ENCODE measurements at regions not wholly inside any gene's neighbourhood (a gene's known extent, or its start where the extent isn't known, plus 50 kb on each side); places are given as distances from the start of the nearest gene placed in this dataset.

DNA sequence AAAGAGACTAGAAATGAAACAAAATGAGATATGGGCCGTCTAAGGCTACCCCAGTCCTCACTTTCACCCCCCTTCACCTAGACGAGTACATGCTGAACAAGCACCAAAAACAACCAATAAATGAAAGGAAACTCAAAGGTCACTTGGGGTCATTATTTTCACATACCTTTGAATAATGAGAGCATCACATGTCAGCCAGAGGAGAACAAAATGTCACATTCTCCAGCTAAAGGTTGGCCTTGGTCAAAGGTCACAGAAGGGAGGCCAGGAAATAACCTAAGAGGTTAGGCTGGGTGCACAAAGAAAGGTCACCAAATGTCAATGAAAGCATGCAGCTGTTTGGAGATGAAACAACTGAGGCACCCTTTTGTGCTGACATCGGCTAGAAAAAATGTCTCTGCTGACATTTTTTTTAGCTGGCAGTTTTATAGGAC is 288.7 kb upstream of the USP25 start (continued):
- peak; percentile 95 for TF ChIP-seq CREM (IDR thresholded peaks at IDR 0.05)
- TF ChIP-seq CREM (CRISPR knock-in tag; IDR thresholded peaks at IDR 0.05) = no peak
- TF ChIP-seq ZNF121 (CRISPR knock-in tag; IDR thresholded peaks at IDR 0.05) = no peak
- no peak for TF ChIP-seq ZNF570 (CRISPR knock-in tag; IDR thresholded peaks at IDR 0.05; ENCODE audit: borderline replicate concordance)
- TF ChIP-seq ZNF367 (CRISPR knock-in tag; IDR thresholded peaks at IDR 0.05; ENCODE audit: borderline replicate concordance) = no peak
- no peak for TF ChIP-seq RAD21 (CRISPR knock-in tag; IDR thresholded peaks at IDR 0.05)
- no peak; the same call in 1 of the 2 replicates for TF ChIP-seq ELF4 (CRISPR knock-in tag; IDR thresholded peaks at IDR 0.05; ENCODE audit: borderline replicate concordance)
- TF ChIP-seq, protein P1, sequence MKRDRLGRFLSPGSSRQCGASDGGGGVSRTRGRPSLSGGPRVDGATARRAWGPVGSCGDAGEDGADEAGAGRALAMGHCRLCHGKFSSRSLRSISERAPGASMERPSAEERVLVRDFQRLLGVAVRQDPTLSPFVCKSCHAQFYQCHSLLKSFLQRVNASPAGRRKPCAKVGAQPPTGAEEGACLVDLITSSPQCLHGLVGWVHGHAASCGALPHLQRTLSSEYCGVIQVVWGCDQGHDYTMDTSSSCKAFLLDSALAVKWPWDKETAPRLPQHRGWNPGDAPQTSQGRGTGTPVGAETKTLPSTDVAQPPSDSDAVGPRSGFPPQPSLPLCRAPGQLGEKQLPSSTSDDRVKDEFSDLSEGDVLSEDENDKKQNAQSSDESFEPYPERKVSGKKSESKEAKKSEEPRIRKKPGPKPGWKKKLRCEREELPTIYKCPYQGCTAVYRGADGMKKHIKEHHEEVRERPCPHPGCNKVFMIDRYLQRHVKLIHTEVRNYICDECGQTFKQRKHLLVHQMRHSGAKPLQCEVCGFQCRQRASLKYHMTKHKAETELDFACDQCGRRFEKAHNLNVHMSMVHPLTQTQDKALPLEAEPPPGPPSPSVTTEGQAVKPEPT (CRISPR knock-in tag; IDR thresholded peaks at IDR 0.05; ENCODE audit: low read depth) = no peak
- TF ChIP-seq, protein P2, sequence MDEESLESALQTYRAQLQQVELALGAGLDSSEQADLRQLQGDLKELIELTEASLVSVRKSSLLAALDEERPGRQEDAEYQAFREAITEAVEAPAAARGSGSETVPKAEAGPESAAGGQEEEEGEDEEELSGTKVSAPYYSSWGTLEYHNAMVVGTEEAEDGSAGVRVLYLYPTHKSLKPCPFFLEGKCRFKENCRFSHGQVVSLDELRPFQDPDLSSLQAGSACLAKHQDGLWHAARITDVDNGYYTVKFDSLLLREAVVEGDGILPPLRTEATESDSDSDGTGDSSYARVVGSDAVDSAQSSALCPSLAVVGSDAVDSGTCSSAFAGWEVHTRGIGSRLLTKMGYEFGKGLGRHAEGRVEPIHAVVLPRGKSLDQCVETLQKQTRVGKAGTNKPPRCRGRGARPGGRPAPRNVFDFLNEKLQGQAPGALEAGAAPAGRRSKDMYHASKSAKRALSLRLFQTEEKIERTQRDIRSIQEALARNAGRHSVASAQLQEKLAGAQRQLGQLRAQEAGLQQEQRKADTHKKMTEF (CRISPR knock-in tag; IDR thresholded peaks at IDR 0.05) = peak; percentile 92
- peak; percentile 67; the same call in 1 of the 2 replicates for TF ChIP-seq RELA (CRISPR knock-in tag; IDR thresholded peaks at IDR 0.05)
- TF ChIP-seq ZNF788 (CRISPR knock-in tag; IDR thresholded peaks at IDR 0.05; ENCODE audit: borderline replicate concordance) = peak; percentile 70; the same call in 1 of the 2 replicates
- peak; percentile 94 for TF ChIP-seq MEF2D (CRISPR knock-in tag; IDR thresholded peaks at IDR 0.05)
- TF ChIP-seq NR2C2 (CRISPR knock-in tag; IDR thresholded peaks at IDR 0.05; ENCODE audit: borderline replicate concordance) = peak; percentile 95
- TF ChIP-seq, protein P3, sequence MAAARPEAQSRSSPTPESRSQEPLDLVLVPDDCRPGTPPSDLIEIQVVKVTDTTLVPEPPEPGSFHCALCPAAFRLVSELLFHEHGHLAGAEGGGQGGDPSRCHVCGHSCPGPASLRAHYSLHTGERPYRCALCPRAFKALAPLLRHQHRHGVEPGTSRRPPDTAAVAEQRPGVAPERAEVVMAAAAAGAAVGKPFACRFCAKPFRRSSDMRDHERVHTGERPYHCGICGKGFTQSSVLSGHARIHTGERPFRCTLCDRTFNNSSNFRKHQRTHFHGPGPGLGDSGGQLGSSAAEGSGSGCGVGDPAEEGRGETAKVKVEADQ (CRISPR knock-in tag; IDR thresholded peaks at IDR 0.05; ENCODE audit: borderline replicate concordance) = no peak
- no peak for TF ChIP-seq ZNF354B (CRISPR knock-in tag; IDR thresholded peaks at IDR 0.05)
- TF ChIP-seq SAFB2 (CRISPR knock-in tag; IDR thresholded peaks at IDR 0.05; ENCODE audit: borderline replicate concordance, low read depth) = no peak
- TF ChIP-seq, protein P4, sequence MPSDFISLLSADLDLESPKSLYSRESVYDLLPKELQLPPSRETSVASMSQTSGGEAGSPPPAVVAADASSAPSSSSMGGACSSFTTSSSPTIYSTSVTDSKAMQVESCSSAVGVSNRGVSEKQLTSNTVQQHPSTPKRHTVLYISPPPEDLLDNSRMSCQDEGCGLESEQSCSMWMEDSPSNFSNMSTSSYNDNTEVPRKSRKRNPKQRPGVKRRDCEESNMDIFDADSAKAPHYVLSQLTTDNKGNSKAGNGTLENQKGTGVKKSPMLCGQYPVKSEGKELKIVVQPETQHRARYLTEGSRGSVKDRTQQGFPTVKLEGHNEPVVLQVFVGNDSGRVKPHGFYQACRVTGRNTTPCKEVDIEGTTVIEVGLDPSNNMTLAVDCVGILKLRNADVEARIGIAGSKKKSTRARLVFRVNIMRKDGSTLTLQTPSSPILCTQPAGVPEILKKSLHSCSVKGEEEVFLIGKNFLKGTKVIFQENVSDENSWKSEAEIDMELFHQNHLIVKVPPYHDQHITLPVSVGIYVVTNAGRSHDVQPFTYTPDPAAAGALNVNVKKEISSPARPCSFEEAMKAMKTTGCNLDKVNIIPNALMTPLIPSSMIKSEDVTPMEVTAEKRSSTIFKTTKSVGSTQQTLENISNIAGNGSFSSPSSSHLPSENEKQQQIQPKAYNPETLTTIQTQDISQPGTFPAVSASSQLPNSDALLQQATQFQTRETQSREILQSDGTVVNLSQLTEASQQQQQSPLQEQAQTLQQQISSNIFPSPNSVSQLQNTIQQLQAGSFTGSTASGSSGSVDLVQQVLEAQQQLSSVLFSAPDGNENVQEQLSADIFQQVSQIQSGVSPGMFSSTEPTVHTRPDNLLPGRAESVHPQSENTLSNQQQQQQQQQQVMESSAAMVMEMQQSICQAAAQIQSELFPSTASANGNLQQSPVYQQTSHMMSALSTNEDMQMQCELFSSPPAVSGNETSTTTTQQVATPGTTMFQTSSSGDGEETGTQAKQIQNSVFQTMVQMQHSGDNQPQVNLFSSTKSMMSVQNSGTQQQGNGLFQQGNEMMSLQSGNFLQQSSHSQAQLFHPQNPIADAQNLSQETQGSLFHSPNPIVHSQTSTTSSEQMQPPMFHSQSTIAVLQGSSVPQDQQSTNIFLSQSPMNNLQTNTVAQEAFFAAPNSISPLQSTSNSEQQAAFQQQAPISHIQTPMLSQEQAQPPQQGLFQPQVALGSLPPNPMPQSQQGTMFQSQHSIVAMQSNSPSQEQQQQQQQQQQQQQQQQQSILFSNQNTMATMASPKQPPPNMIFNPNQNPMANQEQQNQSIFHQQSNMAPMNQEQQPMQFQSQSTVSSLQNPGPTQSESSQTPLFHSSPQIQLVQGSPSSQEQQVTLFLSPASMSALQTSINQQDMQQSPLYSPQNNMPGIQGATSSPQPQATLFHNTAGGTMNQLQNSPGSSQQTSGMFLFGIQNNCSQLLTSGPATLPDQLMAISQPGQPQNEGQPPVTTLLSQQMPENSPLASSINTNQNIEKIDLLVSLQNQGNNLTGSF (CRISPR knock-in tag; IDR thresholded peaks at IDR 0.05) = no peak
- TF ChIP-seq, protein P5, sequence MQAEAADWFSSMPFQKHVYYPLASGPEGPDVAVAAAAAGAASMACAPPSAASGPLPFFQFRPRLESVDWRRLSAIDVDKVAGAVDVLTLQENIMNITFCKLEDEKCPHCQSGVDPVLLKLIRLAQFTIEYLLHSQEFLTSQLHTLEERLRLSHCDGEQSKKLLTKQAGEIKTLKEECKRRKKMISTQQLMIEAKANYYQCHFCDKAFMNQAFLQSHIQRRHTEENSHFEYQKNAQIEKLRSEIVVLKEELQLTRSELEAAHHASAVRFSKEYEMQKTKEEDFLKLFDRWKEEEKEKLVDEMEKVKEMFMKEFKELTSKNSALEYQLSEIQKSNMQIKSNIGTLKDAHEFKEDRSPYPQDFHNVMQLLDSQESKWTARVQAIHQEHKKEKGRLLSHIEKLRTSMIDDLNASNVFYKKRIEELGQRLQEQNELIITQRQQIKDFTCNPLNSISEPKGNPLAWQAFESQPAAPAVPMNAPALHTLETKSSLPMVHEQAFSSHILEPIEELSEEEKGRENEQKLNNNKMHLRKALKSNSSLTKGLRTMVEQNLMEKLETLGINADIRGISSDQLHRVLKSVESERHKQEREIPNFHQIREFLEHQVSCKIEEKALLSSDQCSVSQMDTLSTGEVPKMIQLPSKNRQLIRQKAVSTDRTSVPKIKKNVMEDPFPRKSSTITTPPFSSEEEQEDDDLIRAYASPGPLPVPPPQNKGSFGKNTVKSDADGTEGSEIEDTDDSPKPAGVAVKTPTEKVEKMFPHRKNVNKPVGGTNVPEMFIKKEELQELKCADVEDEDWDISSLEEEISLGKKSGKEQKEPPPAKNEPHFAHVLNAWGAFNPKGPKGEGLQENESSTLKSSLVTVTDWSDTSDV (CRISPR knock-in tag; IDR thresholded peaks at IDR 0.05) = no peak
- no peak for TF ChIP-seq JDP2 (CRISPR knock-in tag; IDR thresholded peaks at IDR 0.05; ENCODE audit: borderline replicate concordance)
